Esophagus muscularis mucosa (tissue), 4 donors: ENCODE measurements at regions not wholly inside any gene's neighbourhood (a gene's known extent, or its start where the extent isn't known, plus 50 kb on each side); places are given as distances from the start of the nearest gene placed in this dataset.

ENCODE experiments used
- CTCF ChIP-seq, 3 experiments: fragments of 200-600 bp in 2 of 3; fragments of 450-650 bp in 1 of 3; sonication (generic) in 2 of 3; IDR thresholded peaks; one replicate each; pipeline ENCODE4 v1.5.1; 2017 to 2019; ENCODE audit warnings: antibody characterized with exemption in 3 of 3, mild to moderate bottlenecking in 2 of 3, moderate library complexity in 1 of 3
- EP300 ChIP-seq: sonication (generic); formaldehyde crosslinking; IDR thresholded peaks from one replicate; pipeline ENCODE4 v1.6.1; 2017; ENCODE audit warnings: antibody characterized with exemption
- POLR2A ChIP-seq: fragments of 450-650 bp; IDR thresholded peaks from one replicate; pipeline ENCODE4 v1.6.1; 2017; ENCODE audit warnings: antibody characterized with exemption, moderate library complexity, mild to moderate bottlenecking, low read depth
- POLR2AphosphoS5 ChIP-seq, 2 donors: sonication (generic); formaldehyde crosslinking; IDR thresholded peaks; one replicate each; pipeline ENCODE4 v1.6.1; 2017; ENCODE audit warnings: antibody characterized with exemption in 2 of 2

- TF ChIP-seq CTCF (IDR thresholded peaks at IDR 0.05) (no peak), POLR2AphosphoS5 (IDR thresholded peaks at IDR 0.05) (no peak), POLR2A (no peak), EP300 (no peak)
Measured at GRCh38 chr1:99467645-99468044, 178.3 kb upstream of the PALMD start.
